GM12891 (cell line): ENCODE measurements at regions not wholly inside any gene's neighbourhood (a gene's known extent, or its start where the extent isn't known, plus 50 kb on each side); places are given as distances from the start of the nearest gene placed in this dataset.

Experiments used
- DNase-seq: peaks from one replicate; pipeline ENCODE4 v3.0.0; 2011; ENCODE audit warnings: low spot score; ENCODE audit not compliant: insufficient read length
- FAIRE-seq: peaks from 2 replicates; lab custom pipeline; 2011; peaks lifted over from hg19 to GRCh38; lab: Jason Lieb, UNC
- PAX5 ChIP-seq: IDR thresholded peaks from 2 replicates; pipeline ENCODE4 v1.6.1; 2011; ENCODE audit warnings: low read length, moderate library complexity, mild to moderate bottlenecking; ENCODE audit not compliant: insufficient read depth, severe bottlenecking
- POLR2A ChIP-seq: IDR thresholded peaks from 2 replicates; pipeline ENCODE4 v1.6.1; 2011; ENCODE audit warnings: low read depth, low read length, control low read depth
- POLR2AphosphoS5 ChIP-seq: IDR thresholded peaks from 2 replicates; pipeline ENCODE4 v1.6.1; 2011; ENCODE audit warnings: low read depth, low read length, control low read depth
- POU2F2 ChIP-seq: IDR thresholded peaks from 2 replicates; pipeline ENCODE4 v1.6.1; 2011; ENCODE audit warnings: low read depth, mild to moderate bottlenecking, control low read depth, low read length, moderate library complexity
- SPI1 ChIP-seq: IDR thresholded peaks from 2 replicates; pipeline ENCODE4 v1.6.1; 2011; ENCODE audit warnings: low read depth, low read length, control low read depth
- TAF1 ChIP-seq: IDR thresholded peaks from 2 replicates; pipeline ENCODE4 v1.6.1; 2011; ENCODE audit warnings: low read depth, low read length, control low read depth

DNA sequence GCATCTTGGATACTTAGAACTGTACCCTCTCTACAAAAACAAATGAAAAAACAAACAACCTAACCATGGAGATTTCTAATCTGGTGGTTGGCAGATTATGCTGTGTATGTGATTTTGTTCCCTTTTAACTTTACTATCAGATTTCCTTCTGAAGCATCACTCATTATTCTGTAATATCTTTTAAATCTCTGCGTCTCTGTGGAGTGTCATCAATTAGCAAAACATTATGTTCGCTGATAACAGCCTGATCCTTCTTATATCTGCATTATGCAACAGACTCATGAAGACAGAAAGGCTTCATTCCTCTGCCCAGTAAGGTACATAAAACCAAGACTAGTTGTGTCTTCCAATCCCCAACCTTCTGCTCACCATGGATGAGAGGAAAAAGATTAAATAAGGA is 110.3 kb upstream of the PDE5A start:
- TF ChIP-seq POU2F2 (no peak), POLR2AphosphoS5 (no peak), TAF1 (no peak), SPI1 (no peak), POLR2A (no peak), PAX5 (no peak)
- no peak for DNase-seq

DNA sequence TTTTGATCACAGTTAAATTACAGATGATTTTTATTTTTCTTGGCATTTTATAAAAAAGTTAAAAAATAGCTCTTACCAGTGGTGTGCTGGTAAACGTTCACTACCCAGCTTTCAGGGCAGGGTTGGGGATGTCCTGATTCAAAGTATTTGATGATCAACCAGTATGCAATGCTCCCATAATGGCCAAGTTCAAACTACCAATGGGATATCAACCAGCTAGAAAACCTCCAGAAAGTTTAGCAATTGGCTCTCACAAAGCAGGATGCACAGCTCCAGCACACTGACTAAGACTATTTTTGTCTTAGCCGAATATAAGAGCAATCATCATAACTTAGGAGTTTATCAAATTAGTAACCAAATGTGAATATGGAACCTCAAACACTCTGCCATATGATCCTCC is 108.0 kb upstream of the PDE5A start:
- DNase-seq (no peak), FAIRE-seq (no peak)
- no peak for TF ChIP-seq POLR2A
- no peak for TF ChIP-seq SPI1
- TF ChIP-seq POLR2AphosphoS5, result no peak
- no peak for TF ChIP-seq TAF1

More for the DNA sequence above, 110.3 kb upstream of the PDE5A start:
- no peak for FAIRE-seq

DNA sequence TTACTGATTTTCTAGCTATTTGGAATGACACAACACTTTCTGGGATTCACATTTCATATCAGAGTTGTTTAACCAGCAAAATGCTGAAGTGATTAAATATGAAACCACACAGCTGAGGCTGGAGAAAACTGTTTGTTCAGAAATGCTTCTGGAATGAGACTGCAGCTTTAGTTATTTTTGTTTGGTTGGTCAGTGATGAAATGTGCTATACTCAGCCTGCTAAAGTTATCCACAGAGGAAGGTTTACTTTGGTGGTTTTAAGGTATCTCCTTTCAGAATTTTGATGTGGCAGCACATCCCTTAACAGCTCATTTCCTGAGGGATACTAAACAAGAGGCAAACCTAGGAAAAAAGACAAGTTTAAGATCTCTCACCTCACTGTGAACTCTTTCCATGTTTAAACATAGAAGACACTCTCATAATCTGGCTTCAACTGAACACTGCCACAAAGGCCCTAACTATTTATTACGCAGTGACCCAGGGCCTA is 106.6 kb upstream of the PDE5A start:
- DNase-seq (no peak), FAIRE-seq (no peak)
- TF ChIP-seq TAF1 (no peak), POU2F2 (no peak), POLR2AphosphoS5 (no peak), SPI1 (no peak), POLR2A (no peak), PAX5 (no peak)

DNA sequence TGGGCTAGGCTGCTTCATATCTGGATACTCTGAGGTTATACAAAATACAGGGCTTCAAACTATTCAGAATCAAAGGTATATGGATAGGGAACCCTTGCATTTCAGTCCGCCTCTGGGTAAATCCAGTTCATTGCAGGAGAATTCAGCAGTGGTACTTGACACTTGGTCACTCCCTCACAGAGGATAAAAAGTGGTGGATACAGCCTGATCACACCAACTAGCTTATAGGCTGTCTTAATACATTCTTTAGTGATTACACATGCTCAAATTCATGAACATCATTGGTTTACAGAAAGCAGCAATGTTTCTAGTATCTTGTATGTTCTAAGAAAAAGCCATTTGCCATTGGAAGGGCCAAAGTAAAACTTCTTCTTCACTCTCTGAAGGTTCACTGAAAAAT is 104.8 kb upstream of the PDE5A start:
- FAIRE-seq (no peak), DNase-seq (no peak)
- no peak for TF ChIP-seq POLR2A
- no peak for TF ChIP-seq TAF1
- TF ChIP-seq POU2F2, result no peak
- TF ChIP-seq SPI1, result no peak
- TF ChIP-seq POLR2AphosphoS5, result no peak
- TF ChIP-seq PAX5, result no peak

DNA sequence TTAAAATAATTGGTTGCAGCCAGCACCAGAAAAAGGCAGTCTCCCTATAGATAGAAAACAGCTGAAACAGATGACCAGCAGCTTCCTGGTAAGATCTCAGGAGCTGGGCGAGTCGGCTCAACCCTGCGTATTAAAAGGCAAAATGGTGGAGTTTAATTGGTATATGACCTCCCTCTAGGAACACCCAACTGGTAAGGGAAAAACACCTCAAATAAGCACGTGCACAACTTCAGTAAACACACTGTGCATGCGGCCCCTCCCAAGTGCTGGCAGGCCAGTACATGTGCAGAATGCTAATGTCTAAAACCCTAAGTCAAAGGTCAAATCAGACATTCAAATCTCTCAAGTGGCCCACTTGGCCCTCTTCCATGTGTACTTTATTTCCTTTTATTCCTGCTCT is 103.2 kb upstream of the PDE5A start:
- DNase-seq (no peak), FAIRE-seq (no peak)
- TF ChIP-seq TAF1 (no peak), PAX5 (no peak), POU2F2 (no peak), POLR2AphosphoS5 (no peak), POLR2A (no peak), SPI1 (no peak)

DNA sequence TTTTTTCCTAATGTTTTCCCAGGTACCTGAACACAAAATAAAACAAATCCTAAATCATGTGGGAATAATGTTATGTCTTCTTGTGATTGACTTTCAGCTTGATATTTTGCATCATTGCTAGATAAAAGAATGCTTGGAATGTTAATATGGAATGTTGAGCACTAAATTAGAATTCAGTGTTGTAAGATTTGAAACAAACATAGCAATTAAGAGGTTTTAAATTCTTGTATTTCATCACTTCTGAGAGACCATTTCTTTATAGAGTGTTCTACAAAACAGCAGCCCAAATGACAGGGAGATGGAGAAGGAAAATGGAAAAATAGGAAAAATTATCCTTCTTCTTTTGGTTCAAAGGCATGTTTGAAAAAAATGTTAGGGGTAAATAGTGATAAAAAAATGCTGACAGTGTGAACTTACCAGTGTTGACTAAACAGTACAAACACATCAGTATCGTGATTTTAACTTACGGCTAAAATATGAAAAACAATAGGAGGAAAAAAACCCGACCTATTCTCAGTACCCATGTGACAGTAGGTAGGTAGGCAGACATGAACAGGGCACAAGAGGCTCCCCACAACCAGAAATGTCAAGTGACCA is 102.6 kb upstream of the PDE5A start:
- no peak for DNase-seq
- no peak for TF ChIP-seq POLR2A
- TF ChIP-seq SPI1, result no peak
- no peak for TF ChIP-seq TAF1
- TF ChIP-seq POLR2AphosphoS5, result no peak
- no peak for TF ChIP-seq POU2F2
- TF ChIP-seq PAX5, result no peak
- FAIRE-seq, result no peak

DNA sequence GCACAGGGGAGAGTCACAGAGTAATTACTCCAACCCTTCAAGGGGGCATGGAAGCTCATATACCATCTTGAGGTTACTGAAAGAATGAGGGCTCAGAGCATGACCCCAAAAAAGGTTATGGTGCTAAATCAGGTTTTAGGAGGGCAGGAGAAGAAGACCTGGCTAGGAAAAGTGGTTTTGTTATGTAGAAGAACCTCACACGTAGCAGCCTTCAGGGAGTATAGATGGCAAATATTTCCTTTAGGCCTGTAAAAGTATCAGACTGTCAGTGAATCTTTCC is 102.0 kb upstream of the PDE5A start:
- TF ChIP-seq PAX5, result no peak
- no peak for TF ChIP-seq TAF1
- no peak for TF ChIP-seq SPI1
- TF ChIP-seq POLR2A, result no peak
- no peak for TF ChIP-seq POU2F2
- TF ChIP-seq POLR2AphosphoS5, result no peak
- DNase-seq (no peak), FAIRE-seq (no peak)

DNA sequence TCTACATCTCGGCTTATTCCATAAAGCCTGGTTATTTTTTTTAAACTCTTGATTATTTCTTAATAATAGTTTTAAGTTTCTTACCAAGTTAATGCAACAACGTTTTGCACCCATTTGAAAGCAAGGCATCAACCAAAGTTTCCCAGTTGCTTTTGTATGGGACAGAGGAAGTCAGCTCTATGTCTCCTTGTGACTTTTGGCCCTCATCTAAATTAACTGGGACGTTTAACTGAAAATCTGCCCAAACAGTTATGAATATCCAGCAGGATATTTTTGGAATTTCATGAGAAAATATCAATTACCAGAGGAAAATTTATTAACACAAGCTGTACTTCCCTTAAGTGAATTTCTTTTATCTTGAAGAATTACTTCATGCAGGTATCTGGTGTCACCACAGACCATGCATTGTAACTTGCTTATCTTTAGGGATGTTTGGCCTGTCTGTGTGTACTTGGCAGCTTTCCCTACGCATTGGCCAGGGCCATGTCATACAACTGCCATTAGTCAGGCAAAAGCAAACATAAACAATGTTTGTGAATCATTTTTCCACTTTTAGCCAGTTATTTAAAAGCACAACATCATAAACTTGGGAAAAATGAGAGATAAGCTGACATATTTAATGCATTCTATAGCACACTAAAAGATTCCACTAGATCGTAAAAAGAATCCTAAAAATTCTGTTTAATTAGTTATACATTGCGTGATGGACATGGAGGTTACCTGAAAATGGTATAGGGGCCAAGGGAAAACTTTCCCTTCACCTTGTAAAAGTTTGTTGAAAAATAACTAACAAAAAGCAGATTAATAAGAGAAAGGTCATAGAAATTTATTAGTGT is 101.4 kb upstream of the PDE5A start:
- TF ChIP-seq TAF1, result no peak
- TF ChIP-seq POLR2AphosphoS5, result no peak
- no peak for TF ChIP-seq SPI1
- no peak for TF ChIP-seq POU2F2
- no peak for TF ChIP-seq PAX5
- no peak for TF ChIP-seq POLR2A
- no peak for DNase-seq
- FAIRE-seq, result no peak

DNA sequence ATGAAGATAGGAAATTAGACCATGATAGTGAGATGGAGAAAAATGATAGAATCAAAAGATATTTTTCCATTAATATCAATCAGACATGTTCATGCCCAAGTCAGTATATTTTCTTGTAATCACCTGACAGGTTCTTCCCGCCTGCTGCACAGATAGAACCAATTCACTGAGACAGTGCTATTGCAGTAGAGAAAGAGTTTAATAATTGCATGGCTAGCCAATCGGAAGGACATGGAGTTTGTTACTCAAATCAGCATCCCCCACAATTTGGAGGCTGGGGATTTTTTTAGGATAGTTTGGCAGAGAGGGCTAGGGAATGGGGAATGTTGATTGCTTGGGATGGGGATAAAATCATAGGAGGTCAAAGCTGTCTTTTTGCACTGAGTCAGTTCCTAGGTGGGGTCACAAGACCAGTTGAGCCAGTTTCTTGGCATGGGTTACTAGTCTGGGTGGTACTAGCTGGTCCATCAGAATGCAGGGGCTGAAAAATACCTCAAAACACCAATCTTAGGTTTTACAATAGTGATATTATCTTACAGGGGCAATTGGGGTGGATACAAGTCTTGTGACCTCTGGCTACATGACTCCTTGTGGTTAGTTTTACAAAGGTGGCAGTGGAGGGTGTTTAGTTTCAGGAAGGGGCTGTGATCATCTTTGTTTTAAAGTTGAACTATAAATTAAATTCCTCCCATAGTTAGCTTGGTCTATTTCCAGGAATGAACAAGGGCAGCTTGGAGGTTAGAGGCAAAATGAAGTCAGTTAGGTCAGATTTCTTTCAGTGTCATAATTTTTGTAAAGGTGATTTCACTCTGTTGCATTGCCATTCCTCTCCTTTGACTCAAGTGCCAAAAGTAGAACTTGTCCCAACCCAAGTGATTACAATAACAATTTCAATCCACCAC is 100.3 kb upstream of the PDE5A start:
- FAIRE-seq, result no peak
- DNase-seq, result no peak
- no peak for TF ChIP-seq POU2F2

DNA sequence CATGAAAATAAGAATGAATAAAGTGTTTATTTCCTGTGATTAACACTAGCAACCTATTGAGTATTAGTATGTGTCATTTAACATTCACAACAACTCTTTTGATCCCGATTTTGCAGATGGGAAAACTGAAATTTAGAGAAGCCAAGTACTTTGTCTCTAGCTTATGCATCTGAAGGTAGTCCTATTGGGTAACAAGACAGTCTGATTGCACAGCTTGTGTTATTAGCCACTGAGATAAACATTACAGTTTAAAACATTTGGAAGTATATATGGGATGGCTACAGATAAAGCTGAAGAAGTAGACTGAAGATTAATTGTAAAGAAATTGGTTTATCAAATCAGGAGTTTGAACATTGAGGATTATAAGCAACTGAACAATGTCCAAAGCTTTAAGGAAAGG is 99.6 kb upstream of the PDE5A start:
- FAIRE-seq (no peak), DNase-seq (no peak)
- no peak for TF ChIP-seq POLR2A
- TF ChIP-seq PAX5, result no peak
- no peak for TF ChIP-seq POLR2AphosphoS5
- no peak for TF ChIP-seq SPI1
- TF ChIP-seq TAF1, result no peak
- TF ChIP-seq POU2F2, result no peak
